AG04450 (cell line): ENCODE measurements at regions not wholly inside any gene's neighbourhood (a gene's known extent, or its start where the extent isn't known, plus 50 kb on each side); places are given as distances from the start of the nearest gene placed in this dataset.

Source experiments
- CTCF ChIA-PET: fragments of 300-600, 350-600 bp; formaldehyde crosslinking; extraction: SDS; loops from one replicate; lab custom pipeline; 2022; ENCODE audit warnings: antibody characterized with exemption, inconsistent platforms; lab: Charles Lee
- POLR2A ChIA-PET: fragments of 350-600 bp; formaldehyde crosslinking; extraction: SDS; loops from one replicate; lab custom pipeline; 2021; ENCODE audit warnings: antibody characterized with exemption, inconsistent platforms; lab: Yijun Ruan, JAX
- DNase-seq: peaks from one replicate; pipeline ENCODE4 v3.0.0-alpha.2; 2011; ENCODE audit warnings: low read depth, low spot score
- H3K27ac ChIP-seq: one replicate; pipeline ENCODE4 v1.5.1; 2012; ENCODE audit warnings: low read depth, low read length, control low read depth
- H3K27me3 ChIP-seq: one replicate; pipeline ENCODE4 v1.6.0; 2012; ENCODE audit warnings: low read length; ENCODE audit not compliant: control insufficient read depth, insufficient read depth
- H3K4me3 ChIP-seq: 2 replicates; pipeline ENCODE4 v1.5.1; 2011; ENCODE audit warnings: mild to moderate bottlenecking, low read depth, low read length, control low read depth
- H3K9me3 ChIP-seq: 2 replicates; pipeline ENCODE4 v1.5.1; 2012; ENCODE audit warnings: low read length; ENCODE audit not compliant: control insufficient read depth, insufficient read depth
- TF ChIP-seq, protein P1 (sequence below): IDR thresholded peaks from 2 replicates; pipeline ENCODE4 v1.5.1; 2011; ENCODE audit warnings: low read depth, low read length, control low read depth, inconsistent platforms

DNA sequence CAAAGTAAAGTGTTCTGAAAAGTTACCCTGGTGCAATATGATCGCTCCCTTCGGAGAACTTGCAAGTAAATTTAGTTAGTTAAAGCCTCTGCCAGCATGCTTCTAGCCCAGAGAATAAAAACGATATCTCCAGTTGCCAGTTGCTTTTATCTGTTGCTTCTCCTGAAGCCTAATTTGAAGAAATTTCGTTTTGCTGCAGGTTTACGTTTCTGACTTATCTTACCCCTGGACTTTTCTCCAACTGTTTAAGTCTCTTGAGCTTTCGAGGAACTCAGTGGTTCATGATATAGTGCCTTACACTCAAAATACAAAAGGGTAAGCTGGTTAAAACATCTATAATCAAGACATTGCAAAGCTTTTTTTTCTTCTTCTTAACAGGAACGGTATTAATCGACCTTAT, 131.1 kb downstream of the FAM161A start:
- H3K27me3 ChIP-seq = no peaks in the 10 kb centered on the region
- ChIA-PET POLR2A (no interaction called here), CTCF (no interaction called here)
- no peaks in the 10 kb centered on the region; the same call in 1 of the 2 replicates for H3K9me3 ChIP-seq
- H3K27ac ChIP-seq = no peak overlapping the region
- TF ChIP-seq, protein P1, sequence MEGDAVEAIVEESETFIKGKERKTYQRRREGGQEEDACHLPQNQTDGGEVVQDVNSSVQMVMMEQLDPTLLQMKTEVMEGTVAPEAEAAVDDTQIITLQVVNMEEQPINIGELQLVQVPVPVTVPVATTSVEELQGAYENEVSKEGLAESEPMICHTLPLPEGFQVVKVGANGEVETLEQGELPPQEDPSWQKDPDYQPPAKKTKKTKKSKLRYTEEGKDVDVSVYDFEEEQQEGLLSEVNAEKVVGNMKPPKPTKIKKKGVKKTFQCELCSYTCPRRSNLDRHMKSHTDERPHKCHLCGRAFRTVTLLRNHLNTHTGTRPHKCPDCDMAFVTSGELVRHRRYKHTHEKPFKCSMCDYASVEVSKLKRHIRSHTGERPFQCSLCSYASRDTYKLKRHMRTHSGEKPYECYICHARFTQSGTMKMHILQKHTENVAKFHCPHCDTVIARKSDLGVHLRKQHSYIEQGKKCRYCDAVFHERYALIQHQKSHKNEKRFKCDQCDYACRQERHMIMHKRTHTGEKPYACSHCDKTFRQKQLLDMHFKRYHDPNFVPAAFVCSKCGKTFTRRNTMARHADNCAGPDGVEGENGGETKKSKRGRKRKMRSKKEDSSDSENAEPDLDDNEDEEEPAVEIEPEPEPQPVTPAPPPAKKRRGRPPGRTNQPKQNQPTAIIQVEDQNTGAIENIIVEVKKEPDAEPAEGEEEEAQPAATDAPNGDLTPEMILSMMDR = no peak
- no peak overlapping the region for H3K4me3 ChIP-seq
- DNase-seq = no peak

DNA sequence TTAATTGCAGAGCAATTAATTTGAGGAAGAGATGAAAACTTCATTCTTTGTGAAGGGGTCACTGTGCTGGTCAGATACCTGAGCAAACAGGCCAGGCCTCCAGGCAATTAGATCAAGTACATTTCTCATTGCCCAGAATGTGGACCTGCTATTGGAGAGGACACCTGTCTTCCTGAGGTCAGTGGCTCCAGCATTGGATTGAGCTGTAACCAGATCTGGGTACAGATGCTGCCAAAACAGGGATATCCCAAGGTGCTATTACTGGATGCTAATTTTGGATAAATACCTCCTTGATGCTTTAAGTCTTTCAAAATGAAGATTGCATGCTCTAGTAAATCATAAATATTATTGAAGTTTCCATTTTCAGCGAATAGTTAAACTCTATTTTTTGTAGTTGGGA, 131.5 kb downstream of the FAM161A start:
- ChIA-PET CTCF (interaction anchor here (1.2 kb wide), 1 partner anchor 14 kb away, joined by 7 read pairs; no protein-coding TSS in a partner anchor), POLR2A (no interaction called here)
- TF ChIP-seq, protein P1 = no peak

DNA sequence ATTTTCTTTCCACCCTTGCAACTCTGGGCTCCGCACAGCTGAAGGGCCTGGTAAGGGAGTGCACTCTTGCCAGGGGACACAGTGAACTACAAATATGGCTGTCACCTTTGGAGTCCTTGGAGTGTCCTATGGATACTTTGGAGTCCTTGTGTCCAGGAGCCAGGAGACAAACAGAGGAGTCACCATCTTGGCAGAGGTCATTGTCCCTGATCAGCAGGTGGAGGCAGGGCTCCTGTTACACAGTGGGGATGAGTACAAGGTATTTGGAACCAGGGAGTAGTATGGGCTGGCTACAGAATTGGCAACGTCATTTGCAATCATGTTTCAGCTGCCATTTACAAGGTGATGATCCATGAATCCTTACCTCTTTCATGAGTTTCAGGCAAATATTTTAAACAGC, 132.5 kb downstream of the FAM161A start:
- Histone ChIP-seq H3K27me3 (no peaks in the 10 kb centered on the region), H3K27ac (no peak overlapping the region), H3K9me3 (no peaks in the 10 kb centered on the region), H3K4me3 (no peak overlapping the region)
- TF ChIP-seq, protein P1 = no peak
- POLR2A ChIA-PET = no interaction called here
- CTCF ChIA-PET = interaction anchor here (1.2 kb wide), 1 partner anchor 13 kb away, joined by 7 read pairs; no protein-coding TSS in a partner anchor
- DNase-seq = no peak

More for the DNA sequence above, 131.5 kb downstream of the FAM161A start:
- no peaks in the 10 kb centered on the region; the same call in 1 of the 2 replicates for H3K9me3 ChIP-seq
- H3K4me3 ChIP-seq = no peak overlapping the region
- no peak for DNase-seq
- H3K27ac ChIP-seq = no peak overlapping the region
- H3K27me3 ChIP-seq = no peaks in the 10 kb centered on the region

DNA sequence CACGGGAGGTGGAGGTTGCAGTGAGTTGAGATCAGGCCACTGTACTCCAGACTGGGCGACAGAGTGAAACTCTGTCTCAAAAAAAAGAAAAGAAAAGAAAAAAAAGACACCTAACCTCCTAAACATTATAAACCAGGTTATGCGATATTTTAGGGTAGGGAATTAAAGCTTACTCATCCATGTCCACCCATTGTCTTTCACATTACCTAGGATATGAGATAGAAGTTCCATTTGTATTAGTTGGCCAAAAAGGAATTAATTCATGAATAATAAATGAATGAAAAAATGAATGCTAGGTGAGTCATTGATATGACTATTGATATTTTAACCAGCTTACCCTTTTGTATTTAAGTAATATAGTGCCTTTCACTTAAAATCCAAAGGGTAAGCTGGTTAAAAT, 132.9 kb downstream of the FAM161A start:
- POLR2A ChIA-PET = no interaction called here
- Histone ChIP-seq H3K27ac (no peak overlapping the region), H3K9me3 (no peaks in the 10 kb centered on the region), H3K4me3 (no peak overlapping the region), H3K27me3 (no peaks in the 10 kb centered on the region)
- no peak for DNase-seq
- CTCF ChIA-PET = interaction anchor here (0.7 kb wide), 1 partner anchor 26 kb away, joined by 3 read pairs; no protein-coding TSS in a partner anchor
- TF ChIP-seq, protein P1 = no peak

DNA sequence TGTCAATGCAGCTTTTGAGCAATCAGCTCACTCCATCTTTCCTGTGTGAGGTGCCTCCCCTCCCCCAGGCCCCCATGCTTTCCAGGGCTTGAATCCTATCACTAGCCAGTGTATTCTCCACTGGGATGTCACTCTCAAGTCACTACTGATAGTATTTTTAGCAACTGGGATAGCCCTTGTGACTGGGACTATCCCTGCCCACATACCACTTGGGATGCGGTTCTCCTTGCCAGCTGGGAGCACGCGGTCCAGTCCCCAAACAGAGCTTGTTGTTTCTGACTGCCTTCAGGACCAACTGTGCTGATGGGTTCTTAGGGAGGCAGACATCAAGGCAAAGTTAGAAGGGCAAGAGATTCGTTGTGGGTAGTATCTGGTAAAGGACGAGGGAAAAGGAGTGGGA, 134.9 kb downstream of the FAM161A start:
- H3K27me3 ChIP-seq = no peaks in the 10 kb centered on the region
- H3K9me3 ChIP-seq = no peaks in the 10 kb centered on the region
- H3K4me3 ChIP-seq = no peak overlapping the region
- no peak for DNase-seq
- ChIA-PET POLR2A (no interaction called here), CTCF (no interaction called here)
- H3K27ac ChIP-seq = no peak overlapping the region
- TF ChIP-seq, protein P1 = no peak
